Mammary epithelial cell (primary cell): ENCODE measurements at regions not wholly inside any gene's neighbourhood (a gene's known extent, or its start where the extent isn't known, plus 50 kb on each side); places are given as distances from the start of the nearest gene placed in this dataset.

Source experiments
- CTCF ChIP-seq, 2 donors: IDR thresholded peaks in 1 of 2; conservative IDR thresholded peaks in 1 of 2; 2 replicates each; pipeline ENCODE4 v1.5.1; 2011 to 2012; ENCODE audit warnings: inconsistent platforms in 2 of 2, low read length in 2 of 2, mild to moderate bottlenecking in 2 of 2, control low read depth in 1 of 2, low read depth in 1 of 2; ENCODE audit not compliant: insufficient read depth in 1 of 2; ENCODE audit errors: extremely low read depth in 1 of 2
- EZH2 ChIP-seq: IDR thresholded peaks from 2 replicates; pipeline ENCODE4 v1.6.1; 2012; ENCODE audit warnings: low read length, inconsistent platforms, borderline replicate concordance

GRCh38 chr15:39051626-39052322, 487.2 kb upstream of the RASGRP1 start:
- TF ChIP-seq EZH2: no peak
- no peak for TF ChIP-seq CTCF (conservative IDR thresholded peaks at IDR 0.05 in 1 of 2, IDR thresholded peaks at IDR 0.05 in 1 of 2; ENCODE audit: extremely low read depth in 1 of 2, insufficient read depth in 1 of 2, low read depth in 1 of 2, low read length in 2 of 2)
